Aorta (tissue), 5 donors: ENCODE measurements at regions not wholly inside any gene's neighbourhood (a gene's known extent, or its start where the extent isn't known, plus 50 kb on each side); places are given as distances from the start of the nearest gene placed in this dataset.
A peak's percentile ranks its signal among the peaks of the same experiment; 100 is the strongest.

Experiments
- ATAC-seq: fragments of 200-7000 bp; cut with Tn5 transposase; one replicate; pipeline ENCODE4 v1.9.1; 2022; ENCODE audit warnings: moderate library complexity; ENCODE audit not compliant: low FRiP score
- DNase-seq, 2 donors: peaks; one replicate each; pipeline ENCODE4 v3.0.0-alpha.2; 2020
- H3K27ac ChIP-seq, 2 donors: one replicate each; pipeline ENCODE4 v1.5.1; 2013; ENCODE audit warnings: low read length in 2 of 2, mild to moderate bottlenecking in 2 of 2, moderate library complexity in 2 of 2, control low read depth in 1 of 2, inconsistent platforms in 1 of 2, low read depth in 1 of 2
- H3K27me3 ChIP-seq, 2 donors: one replicate each; pipeline ENCODE4 v1.6.1; 2013; ENCODE audit warnings: control low read depth in 1 of 2, low read length in 1 of 2, mild to moderate bottlenecking in 1 of 2, moderate library complexity in 1 of 2; ENCODE audit not compliant: insufficient read depth in 2 of 2, control insufficient read depth in 1 of 2
- H3K36me3 ChIP-seq, 2 donors: one replicate each; pipeline ENCODE4 v1.6.1; 2013; ENCODE audit warnings: control low read depth in 1 of 2, low read length in 1 of 2, mild to moderate bottlenecking in 1 of 2; ENCODE audit not compliant: insufficient read depth in 2 of 2, control insufficient read depth in 1 of 2
- H3K4me1 ChIP-seq, 2 donors: one replicate each; pipeline ENCODE4 v1.6.1; 2013; ENCODE audit warnings: low read length in 2 of 2, control low read depth in 1 of 2, mild to moderate bottlenecking in 1 of 2, moderate library complexity in 1 of 2; ENCODE audit not compliant: insufficient read depth in 2 of 2, control insufficient read depth in 1 of 2
- H3K4me3 ChIP-seq, 2 donors: one replicate each; pipeline ENCODE4 v1.5.1; 2013; ENCODE audit warnings: low read length in 2 of 2, control low read depth in 1 of 2, mild to moderate bottlenecking in 1 of 2
- H3K9me3 ChIP-seq: one replicate; pipeline ENCODE4 v1.6.1; 2013; ENCODE audit warnings: mild to moderate bottlenecking, low read length; ENCODE audit not compliant: control insufficient read depth
- WGBS, 2 donors: extraction: QIAGEN DNeasy Blood & Tissue Kit; methylation state at CpG; one replicate each; pipeline ENCODE4 v1.1.7; 2013; 5-methylcytosine and 5-hydroxymethylcytosine counted together
- intact Hi-C, 2 donors: fragments of 100-400 bp; cut with DNase I; formaldehyde crosslinking; loops; one replicate each; pipeline versions ENCODE4 v1.14.2 to v1.15.0; 2022
- donor health status: healthy with polysubstance abuse.
- donor health status: Bipolar disorder and iron deficiency.
- donor health status: DM: no; HTN: no; CAD: no.
- donor health status: DM: no; HTN: no; CAD: no.
- donor health status: DM: yes; HTN: yes; CAD: no.

GRCh38 chr4:3830774-3831528, 64.8 kb downstream of the ADRA2C start:
- no peak overlapping the region for H3K27ac ChIP-seq
- no peaks in the 10 kb centered on the region for H3K36me3 ChIP-seq
- H3K9me3 ChIP-seq = no peaks in the 10 kb centered on the region
- H3K4me1 ChIP-seq = no peaks in the 10 kb centered on the region
- DNase-seq = peak in 1 of 2 donors; percentile 36
- ATAC-seq = no peak
- no peak overlapping the region for H3K4me3 ChIP-seq
- H3K27me3 ChIP-seq = no peaks in the 10 kb centered on the region
- intact Hi-C loops = no loop called here
- 90 to 92% methylated on average over 10 to 13 of the region's 13 CpGs for WGBS, 2 donors

- intact Hi-C loops = no loop called here
- DNase-seq = peak in 1 of 2 donors; percentile 32
- Histone ChIP-seq H3K27me3 (no peaks in the 10 kb centered on the region), H3K4me3 (no peak overlapping the region), H3K27ac (no peak overlapping the region), H3K36me3 (no peaks in the 10 kb centered on the region), H3K4me1 (no peaks in the 10 kb centered on the region), H3K9me3 (no peaks in the 10 kb centered on the region)
- 78 to 80% methylated on average over 14 of the region's 14 CpGs for WGBS, 2 donors
- ATAC-seq = no peak
These were observed 65.5 kb downstream of the ADRA2C start for GRCh38 chr4:3831529-3832150.

DNA sequence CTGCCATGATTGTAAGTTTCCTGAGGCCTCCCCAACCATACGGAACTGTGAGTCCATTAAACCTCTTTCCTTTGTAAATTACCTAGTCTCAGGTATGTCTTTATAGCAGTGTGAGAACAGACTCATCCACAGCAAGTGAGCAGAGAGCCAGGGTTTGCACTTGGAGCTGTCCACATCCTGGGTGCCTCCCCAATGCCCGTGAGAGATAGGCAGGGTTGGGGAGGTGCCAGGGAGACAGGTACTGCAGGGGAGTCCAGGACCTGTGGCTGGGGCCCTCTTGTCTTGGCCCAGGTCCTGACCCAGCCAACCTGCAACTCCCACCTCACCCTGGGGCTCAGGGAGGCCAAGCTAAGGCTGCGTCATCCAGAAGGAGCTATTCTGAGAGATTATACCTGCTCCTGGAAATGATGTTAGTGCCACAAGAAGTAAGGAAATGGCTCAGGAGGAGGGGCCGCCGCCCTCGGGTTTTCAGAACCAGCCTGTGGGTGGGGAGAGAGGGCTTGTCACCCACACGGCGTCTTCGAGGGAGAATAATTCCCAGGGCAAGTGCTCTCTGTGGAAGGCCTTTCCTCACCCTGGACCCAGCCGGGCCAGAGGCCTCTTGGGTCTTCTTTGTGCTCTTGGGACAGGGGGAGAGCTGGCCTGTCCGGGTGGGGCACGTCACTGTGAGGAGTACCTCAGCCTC, 66.5 kb downstream of the ADRA2C start:
- no peaks in the 10 kb centered on the region for H3K36me3 ChIP-seq
- H3K4me1 ChIP-seq = no peaks in the 10 kb centered on the region
- intact Hi-C loops = no loop called here
- ATAC-seq (no peak), DNase-seq (peak in 1 of 2 donors; percentile 30)
- no peak overlapping the region for H3K4me3 ChIP-seq
- no peaks in the 10 kb centered on the region for H3K27me3 ChIP-seq
- H3K9me3 ChIP-seq = no peaks in the 10 kb centered on the region
- H3K27ac ChIP-seq = no peak overlapping the region
- WGBS, 2 donors = 76 to 81% methylated on average over 12 of the region's 12 CpGs

DNA sequence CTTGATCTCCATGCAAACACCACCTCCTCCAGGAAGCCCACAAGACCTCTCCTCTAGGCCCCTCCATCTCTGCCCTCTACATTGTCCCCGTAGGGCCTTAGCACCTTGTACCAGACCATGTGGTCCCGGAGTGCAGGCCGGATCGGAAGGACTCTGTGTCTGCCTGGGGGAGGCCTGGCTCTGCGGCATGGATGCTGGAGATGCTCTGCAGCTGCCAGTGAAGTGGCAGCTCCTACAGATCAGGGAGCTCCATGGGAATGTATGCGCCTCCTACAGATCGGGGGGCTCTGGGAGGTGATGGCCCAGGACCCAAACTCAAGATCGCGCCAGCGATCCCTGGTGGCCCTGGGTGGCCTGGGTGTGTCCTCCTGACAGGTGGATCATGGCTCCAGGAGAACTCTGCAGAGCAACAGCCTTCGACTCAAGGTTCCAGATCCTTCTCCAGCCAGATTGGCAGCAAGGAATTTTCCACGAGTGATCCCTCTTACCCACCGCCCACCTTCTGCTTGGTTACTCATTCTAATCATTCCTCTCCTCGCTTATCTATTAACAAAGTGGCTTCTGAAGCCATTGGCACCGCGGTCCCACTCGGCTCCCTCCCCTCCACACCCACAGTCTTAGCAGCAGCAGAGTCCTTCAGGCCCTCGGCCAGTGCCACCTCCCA, 67.3 kb downstream of the ADRA2C start:
- no peaks in the 10 kb centered on the region for H3K4me1 ChIP-seq
- H3K4me3 ChIP-seq = no peak overlapping the region
- no peaks in the 10 kb centered on the region for H3K36me3 ChIP-seq
- intact Hi-C loops = no loop called here
- ATAC-seq = no peak
- no peaks in the 10 kb centered on the region for H3K9me3 ChIP-seq
- peak in 1 of 2 donors; percentile 17 for DNase-seq
- 81 to 85% methylated on average over 18 of the region's 18 CpGs for WGBS, 2 donors
- H3K27ac ChIP-seq = no peak overlapping the region
- no peaks in the 10 kb centered on the region for H3K27me3 ChIP-seq

- Histone ChIP-seq H3K4me3 (no peak overlapping the region), H3K27me3 (no peaks in the 10 kb centered on the region), H3K9me3 (no peaks in the 10 kb centered on the region), H3K27ac (no peak overlapping the region), H3K36me3 (no peaks in the 10 kb centered on the region), H3K4me1 (no peaks in the 10 kb centered on the region)
- WGBS, 2 donors = 15 to 24% methylated on average over 15 of the region's 15 CpGs
- DNase-seq = no peak
- ATAC-seq = no peak
- intact Hi-C loops = no loop called here
These were observed 68.0 kb downstream of the ADRA2C start for GRCh38 chr4:3834186-3834662.

GRCh38 chr4:3834663-3835521, 68.7 kb downstream of the ADRA2C start:
- 44 to 56% methylated on average over 18 of the region's 18 CpGs for WGBS, 2 donors
- no peaks in the 10 kb centered on the region for H3K9me3 ChIP-seq

GRCh38 chr4:3835527-3836405, 69.6 kb downstream of the ADRA2C start:
- 51 to 52% methylated on average over 22 of the region's 22 CpGs for WGBS, 2 donors

More at GRCh38 chr4:3834663-3835521, 68.7 kb downstream of the ADRA2C start:
- H3K27ac ChIP-seq = no peak overlapping the region
- H3K4me3 ChIP-seq = no peak overlapping the region
- no peaks in the 10 kb centered on the region for H3K27me3 ChIP-seq
- ATAC-seq (no peak), DNase-seq (no peak)
- intact Hi-C loops = no loop called here
- no peaks in the 10 kb centered on the region for H3K4me1 ChIP-seq
- no peaks in the 10 kb centered on the region for H3K36me3 ChIP-seq

More at GRCh38 chr4:3835527-3836405, 69.6 kb downstream of the ADRA2C start:
- Histone ChIP-seq H3K4me3 (no peak overlapping the region), H3K36me3 (no peaks in the 10 kb centered on the region), H3K4me1 (no peaks in the 10 kb centered on the region), H3K9me3 (no peaks in the 10 kb centered on the region), H3K27me3 (no peaks in the 10 kb centered on the region), H3K27ac (no peak overlapping the region)
- no peak for DNase-seq
- intact Hi-C loops = no loop called here
- ATAC-seq = no peak
